ENCODE measurements at regions not wholly inside any gene's neighbourhood (a gene's known extent, or its start where the extent isn't known, plus 50 kb on each side); places are given as distances from the start of the nearest gene placed in this dataset.

GRCh38 chr1:88474555-88475304 lies 209.3 kb upstream of the PKN2 start:
- no peak overlapping the region for H3K27ac ChIP-seq
- H3K4me3 ChIP-seq = no peak overlapping the region
- no peaks in the 10 kb centered on the region for H3K9me3 ChIP-seq
- no peak for TF ChIP-seq CTCF (IDR thresholded peaks at IDR 0.05)
- H3K27me3 ChIP-seq (ENCODE audit: low read depth) = no peaks in the 10 kb centered on the region
- H3K4me1 ChIP-seq = no peaks in the 10 kb centered on the region
- no peaks in the 10 kb centered on the region for H3K36me3 ChIP-seq
- ATAC-seq = no peak
- intact Hi-C loops (cut with DNase I) = no loop called here
- no peak for DNase-seq

- intact Hi-C loops (cut with DNase I) = no loop called here
Observed at GRCh38 chr1:88484881-88485280, 199.2 kb upstream of the PKN2 start.

GRCh38 chr1:88488237-88488636 lies 195.8 kb upstream of the PKN2 start:
- DNase-seq = no peak
- no peaks in the 10 kb centered on the region for H3K9me3 ChIP-seq
- no peak for TF ChIP-seq CTCF (IDR thresholded peaks at IDR 0.05)
- no peak overlapping the region for H3K27ac ChIP-seq
- H3K4me3 ChIP-seq = no peak overlapping the region
- no peaks in the 10 kb centered on the region for H3K36me3 ChIP-seq
- intact Hi-C loops (cut with DNase I) = no loop called here
- no peaks in the 10 kb centered on the region for H3K27me3 ChIP-seq (ENCODE audit: low read depth)
- no peak for ATAC-seq
- no peaks in the 10 kb centered on the region for H3K4me1 ChIP-seq

More at GRCh38 chr1:88484881-88485280, 199.2 kb upstream of the PKN2 start:
- no peak for DNase-seq
- no peak overlapping the region for H3K4me3 ChIP-seq
- no peaks in the 10 kb centered on the region for H3K4me1 ChIP-seq
- TF ChIP-seq CTCF (IDR thresholded peaks at IDR 0.05) = no peak
- no peaks in the 10 kb centered on the region for H3K36me3 ChIP-seq
- H3K27me3 ChIP-seq (ENCODE audit: low read depth) = no peaks in the 10 kb centered on the region
- no peaks in the 10 kb centered on the region for H3K9me3 ChIP-seq
- ATAC-seq = no peak
- no peak overlapping the region for H3K27ac ChIP-seq

- Histone ChIP-seq H3K27ac (no peak overlapping the region), H3K4me1 (no peaks in the 10 kb centered on the region), H3K36me3 (no peaks in the 10 kb centered on the region), H3K4me3 (no peak overlapping the region), H3K9me3 (no peaks in the 10 kb centered on the region), H3K27me3 (ENCODE audit: low read depth) (no peaks in the 10 kb centered on the region)
- intact Hi-C loops (cut with DNase I) = no loop called here
- no peak for DNase-seq
- no peak for ATAC-seq
- no peak for TF ChIP-seq CTCF (IDR thresholded peaks at IDR 0.05)
Observed at GRCh38 chr1:88490676-88491075, 193.4 kb upstream of the PKN2 start.

- TF ChIP-seq CTCF (IDR thresholded peaks at IDR 0.05) = no peak
- Histone ChIP-seq H3K27me3 (ENCODE audit: low read depth) (no peaks in the 10 kb centered on the region), H3K9me3 (no peaks in the 10 kb centered on the region), H3K4me1 (no peaks in the 10 kb centered on the region), H3K4me3 (no peak overlapping the region), H3K36me3 (no peaks in the 10 kb centered on the region), H3K27ac (no peak overlapping the region)
- intact Hi-C loops (cut with DNase I) = no loop called here
- DNase-seq (no peak), ATAC-seq (no peak)
Observed at GRCh38 chr1:88499671-88500070, 184.4 kb upstream of the PKN2 start.
